ENCODE measurements at regions not wholly inside any gene's neighbourhood (a gene's known extent, or its start where the extent isn't known, plus 50 kb on each side); places are given as distances from the start of the nearest gene placed in this dataset.

- DNase-seq (ENCODE audit: low spot score) = no peak
- TF ChIP-seq CTCF (IDR thresholded peaks at IDR 0.05) = no peak
- Histone ChIP-seq H3K27ac (no peak overlapping the region), H3K9me3 (no peaks in the 10 kb centered on the region), H3K4me3 (no peak overlapping the region), H3K27me3 (replicated peaks; ENCODE audit: insufficient read depth) (no peaks in the 10 kb centered on the region), H3K4me1 (ENCODE audit: control insufficient read depth in 1 of 2, low read depth in 2 of 2) (no peaks in the 10 kb centered on the region), H3K36me3 (no peaks in the 10 kb centered on the region)
- no peak for ATAC-seq (ENCODE audit: insufficient number of reproducible peaks, low FRiP score, low read depth)
Observed at GRCh38 chr5:2586016-2586715, 165.3 kb downstream of the IRX2 start.

- H3K9me3 ChIP-seq = no peaks in the 10 kb centered on the region
- no peak for ATAC-seq (ENCODE audit: insufficient number of reproducible peaks, low FRiP score, low read depth)
- no peak for DNase-seq (ENCODE audit: low spot score)
- H3K27ac ChIP-seq = no peak overlapping the region
- no peaks in the 10 kb centered on the region for H3K4me1 ChIP-seq (ENCODE audit: control insufficient read depth in 1 of 2, low read depth in 2 of 2)
- H3K27me3 ChIP-seq (replicated peaks; ENCODE audit: insufficient read depth) = no peaks in the 10 kb centered on the region
- H3K36me3 ChIP-seq = no peaks in the 10 kb centered on the region
- no peak for TF ChIP-seq CTCF (IDR thresholded peaks at IDR 0.05)
- no peak overlapping the region for H3K4me3 ChIP-seq
Observed at GRCh38 chr5:2584579-2585269, 166.8 kb downstream of the IRX2 start.

GRCh38 chr5:2582507-2582906 is 169.0 kb downstream of the IRX2 start:
- no peak for TF ChIP-seq CTCF (IDR thresholded peaks at IDR 0.05)
- Histone ChIP-seq H3K27ac (no peak overlapping the region), H3K4me3 (no peak overlapping the region), H3K9me3 (no peaks in the 10 kb centered on the region), H3K36me3 (no peaks in the 10 kb centered on the region), H3K4me1 (ENCODE audit: control insufficient read depth in 1 of 2, low read depth in 2 of 2) (no peaks in the 10 kb centered on the region), H3K27me3 (replicated peaks; ENCODE audit: insufficient read depth) (no peaks in the 10 kb centered on the region)
- ATAC-seq (ENCODE audit: insufficient number of reproducible peaks, low FRiP score, low read depth) = no peak
- no peak for DNase-seq (ENCODE audit: low spot score)

- ATAC-seq (ENCODE audit: insufficient number of reproducible peaks, low FRiP score, low read depth) (no peak), DNase-seq (ENCODE audit: low spot score) (no peak)
- H3K36me3 ChIP-seq = no peaks in the 10 kb centered on the region
- H3K27ac ChIP-seq = no peak overlapping the region
- no peak overlapping the region for H3K4me3 ChIP-seq
- H3K9me3 ChIP-seq = no peaks in the 10 kb centered on the region
- no peaks in the 10 kb centered on the region for H3K27me3 ChIP-seq (replicated peaks; ENCODE audit: insufficient read depth)
- TF ChIP-seq CTCF (IDR thresholded peaks at IDR 0.05) = no peak
- no peaks in the 10 kb centered on the region for H3K4me1 ChIP-seq (ENCODE audit: control insufficient read depth in 1 of 2, low read depth in 2 of 2)
Observed at GRCh38 chr5:2582106-2582505, 169.4 kb downstream of the IRX2 start.

- H3K9me3 ChIP-seq = no peaks in the 10 kb centered on the region
- no peaks in the 10 kb centered on the region for H3K4me1 ChIP-seq (ENCODE audit: control insufficient read depth in 1 of 2, low read depth in 2 of 2)
- TF ChIP-seq CTCF (IDR thresholded peaks at IDR 0.05) = no peak
- no peak overlapping the region for H3K4me3 ChIP-seq
- H3K27me3 ChIP-seq (replicated peaks; ENCODE audit: insufficient read depth) = no peaks in the 10 kb centered on the region
- no peak overlapping the region for H3K27ac ChIP-seq
- ATAC-seq (ENCODE audit: insufficient number of reproducible peaks, low FRiP score, low read depth) (no peak), DNase-seq (ENCODE audit: low spot score) (no peak)
- H3K36me3 ChIP-seq = no peaks in the 10 kb centered on the region
Observed at GRCh38 chr5:2581418-2581817, 170.1 kb downstream of the IRX2 start.
